ENCODE measurements at regions not wholly inside any gene's neighbourhood (a gene's known extent, or its start where the extent isn't known, plus 50 kb on each side); places are given as distances from the start of the nearest gene placed in this dataset.

GRCh38 chr15:85943151-85943550 is 136.5 kb upstream of the AGBL1 start:
- DNase-seq: no peak

- no peak for DNase-seq
These were observed 135.9 kb upstream of the AGBL1 start for GRCh38 chr15:85943791-85944190.

- DNase-seq: no peak
These were observed 132.7 kb upstream of the AGBL1 start for GRCh38 chr15:85947021-85947420.

GRCh38 chr15:85947936-85948335 is 131.7 kb upstream of the AGBL1 start:
- no peak for DNase-seq

GRCh38 chr15:85950101-85950500 is 129.6 kb upstream of the AGBL1 start:
- DNase-seq: no peak

- no peak for DNase-seq
These were observed 125.1 kb upstream of the AGBL1 start for GRCh38 chr15:85954586-85954985.

- DNase-seq: no peak
These were observed 123.9 kb upstream of the AGBL1 start for GRCh38 chr15:85955501-85956391.

- no peak for DNase-seq
These were observed 123.0 kb upstream of the AGBL1 start for GRCh38 chr15:85956532-85957275.

GRCh38 chr15:85959611-85960010 is 120.1 kb upstream of the AGBL1 start:
- DNase-seq: no peak

- DNase-seq: no peak
These were observed 119.3 kb upstream of the AGBL1 start for GRCh38 chr15:85960381-85960780.

- no peak for DNase-seq
These were observed 117.8 kb upstream of the AGBL1 start for GRCh38 chr15:85961821-85962220.

- DNase-seq: no peak
These were observed 116.4 kb upstream of the AGBL1 start for GRCh38 chr15:85963262-85963760.

- no peak for DNase-seq
These were observed 115.2 kb upstream of the AGBL1 start for GRCh38 chr15:85964471-85964870.

GRCh38 chr15:85967553-85967952 is 112.1 kb upstream of the AGBL1 start:
- no peak for DNase-seq

- DNase-seq: no peak
These were observed 106.7 kb upstream of the AGBL1 start for GRCh38 chr15:85972805-85973540.

GRCh38 chr15:85973584-85974347 is 105.9 kb upstream of the AGBL1 start:
- DNase-seq: no peak

GRCh38 chr15:85974348-85974705 is 105.3 kb upstream of the AGBL1 start:
- DNase-seq: no peak

- DNase-seq: no peak
These were observed 104.9 kb upstream of the AGBL1 start for GRCh38 chr15:85974742-85975141.

- no peak for DNase-seq
These were observed 103.6 kb upstream of the AGBL1 start for GRCh38 chr15:85976102-85976501.

- no peak for DNase-seq
These were observed 102.7 kb upstream of the AGBL1 start for GRCh38 chr15:85976986-85977385.

GRCh38 chr15:85977586-85977985 is 102.1 kb upstream of the AGBL1 start:
- no peak for DNase-seq

GRCh38 chr15:85979929-85980328 is 99.7 kb upstream of the AGBL1 start:
- no peak for DNase-seq

Data from T-helper 9 cell (primary cell).